ENCODE measurements at regions not wholly inside any gene's neighbourhood (a gene's known extent, or its start where the extent isn't known, plus 50 kb on each side); places are given as distances from the start of the nearest gene placed in this dataset.

DNA sequence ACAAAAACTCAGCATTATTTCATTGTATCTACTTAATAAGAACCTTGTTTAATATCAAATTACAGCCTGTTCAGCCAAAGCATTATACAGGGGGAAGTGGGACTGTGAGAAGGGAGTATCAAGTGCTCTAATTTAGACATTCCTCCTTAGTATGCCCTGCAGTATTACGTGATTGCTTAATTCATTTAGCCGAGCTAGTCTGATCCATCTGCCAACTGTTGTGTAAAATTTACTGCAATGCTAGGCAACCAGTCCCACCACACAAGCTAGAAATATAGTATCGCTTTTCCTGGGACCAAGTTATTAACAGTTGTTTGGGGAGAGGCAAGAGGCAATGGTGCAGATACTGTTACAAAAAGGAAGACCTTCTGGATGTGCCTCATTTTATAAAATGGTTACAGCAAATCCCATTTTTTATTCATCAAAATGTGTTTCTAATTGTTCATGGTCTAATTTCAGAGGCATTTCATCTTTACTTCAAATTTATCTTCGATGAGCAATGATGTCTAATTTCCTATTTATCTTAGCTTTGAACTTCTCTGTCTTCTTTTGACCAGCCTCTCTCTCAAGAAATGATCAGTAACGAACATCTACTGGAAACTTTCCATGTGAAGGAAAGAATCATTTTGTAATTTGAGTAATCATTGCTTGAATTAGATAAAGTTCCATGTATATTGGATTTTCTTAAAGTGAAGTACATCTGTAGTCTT lies 283.3 kb downstream of the DUSP10 start:
- no peaks in the 10 kb centered on the region for H3K27me3 ChIP-seq (ENCODE audit: control insufficient read depth in 2 of 2, insufficient read depth in 2 of 2, low read length in 2 of 2)
- no peak overlapping the region for H3K27ac ChIP-seq (ENCODE audit: low read depth in 2 of 2, low read length in 2 of 2)
- H3K36me3 ChIP-seq (ENCODE audit: control insufficient read depth in 2 of 2, insufficient read depth in 2 of 2, low read length in 2 of 2): no peaks in the 10 kb centered on the region
- H3K4me1 ChIP-seq (ENCODE audit: control insufficient read depth in 2 of 2, insufficient read depth in 2 of 2, low read length in 2 of 2): no peaks in the 10 kb centered on the region
- no peaks in the 10 kb centered on the region for H3K9me3 ChIP-seq (ENCODE audit: control insufficient read depth in 2 of 2, low read length in 2 of 2)
- H3K4me3 ChIP-seq (ENCODE audit: low read length in 2 of 2): no peak overlapping the region
- H3K9ac ChIP-seq (ENCODE audit: low read depth in 1 of 2, low read length in 2 of 2): no peak overlapping the region

GRCh38 chr1:221459558-221459957 lies 282.3 kb downstream of the DUSP10 start:
- no peaks in the 10 kb centered on the region for H3K4me1 ChIP-seq (ENCODE audit: control insufficient read depth in 2 of 2, insufficient read depth in 2 of 2, low read length in 2 of 2)
- H3K27ac ChIP-seq (ENCODE audit: low read depth in 2 of 2, low read length in 2 of 2): no peak overlapping the region
- H3K36me3 ChIP-seq (ENCODE audit: control insufficient read depth in 2 of 2, insufficient read depth in 2 of 2, low read length in 2 of 2): no peaks in the 10 kb centered on the region
- no peak overlapping the region for H3K4me3 ChIP-seq (ENCODE audit: low read length in 2 of 2)
- H3K27me3 ChIP-seq (ENCODE audit: control insufficient read depth in 2 of 2, insufficient read depth in 2 of 2, low read length in 2 of 2): no peaks in the 10 kb centered on the region
- no peaks in the 10 kb centered on the region for H3K9me3 ChIP-seq (ENCODE audit: control insufficient read depth in 2 of 2, low read length in 2 of 2)
- no peak overlapping the region for H3K9ac ChIP-seq (ENCODE audit: low read depth in 1 of 2, low read length in 2 of 2)

GRCh38 chr1:221462345-221462744 lies 279.5 kb downstream of the DUSP10 start:
- Histone ChIP-seq H3K36me3 (ENCODE audit: control insufficient read depth in 2 of 2, insufficient read depth in 2 of 2, low read length in 2 of 2) (no peaks in the 10 kb centered on the region), H3K9ac (ENCODE audit: low read depth in 1 of 2, low read length in 2 of 2) (no peak overlapping the region), H3K27ac (ENCODE audit: low read depth in 2 of 2, low read length in 2 of 2) (no peak overlapping the region), H3K4me1 (ENCODE audit: control insufficient read depth in 2 of 2, insufficient read depth in 2 of 2, low read length in 2 of 2) (no peaks in the 10 kb centered on the region), H3K4me3 (ENCODE audit: low read length in 2 of 2) (no peak overlapping the region), H3K9me3 (ENCODE audit: control insufficient read depth in 2 of 2, low read length in 2 of 2) (no peaks in the 10 kb centered on the region), H3K27me3 (ENCODE audit: control insufficient read depth in 2 of 2, insufficient read depth in 2 of 2, low read length in 2 of 2) (no peaks in the 10 kb centered on the region)

DNA sequence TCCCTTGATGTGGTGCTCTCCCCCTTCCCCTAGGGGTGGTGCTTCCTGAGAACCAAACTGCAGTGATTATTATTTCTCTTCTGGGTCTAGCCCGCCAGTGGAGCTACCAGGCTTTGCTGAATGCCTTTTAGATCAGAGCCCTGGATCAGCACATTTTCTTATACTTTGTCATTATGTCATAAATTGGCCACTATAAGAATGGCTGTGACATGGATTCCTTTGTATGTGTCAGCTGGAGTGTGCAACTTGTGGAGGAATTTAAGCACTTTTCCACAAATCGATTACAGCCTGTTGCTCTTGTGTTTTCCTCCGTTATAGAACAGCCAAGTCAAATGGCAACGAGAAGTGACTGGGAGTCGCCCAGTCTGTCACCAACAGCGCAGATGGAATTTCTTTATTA lies 273.3 kb downstream of the DUSP10 start:
- no peak overlapping the region for H3K4me3 ChIP-seq (ENCODE audit: low read length in 2 of 2)
- no peak overlapping the region for H3K9ac ChIP-seq (ENCODE audit: low read depth in 1 of 2, low read length in 2 of 2)
- H3K27ac ChIP-seq (ENCODE audit: low read depth in 2 of 2, low read length in 2 of 2): no peak overlapping the region
- H3K4me1 ChIP-seq (ENCODE audit: control insufficient read depth in 2 of 2, insufficient read depth in 2 of 2, low read length in 2 of 2): no peaks in the 10 kb centered on the region
- no peaks in the 10 kb centered on the region for H3K27me3 ChIP-seq (ENCODE audit: control insufficient read depth in 2 of 2, insufficient read depth in 2 of 2, low read length in 2 of 2)
- H3K36me3 ChIP-seq (ENCODE audit: control insufficient read depth in 2 of 2, insufficient read depth in 2 of 2, low read length in 2 of 2): no peaks in the 10 kb centered on the region
- no peaks in the 10 kb centered on the region for H3K9me3 ChIP-seq (ENCODE audit: control insufficient read depth in 2 of 2, low read length in 2 of 2)

DNA sequence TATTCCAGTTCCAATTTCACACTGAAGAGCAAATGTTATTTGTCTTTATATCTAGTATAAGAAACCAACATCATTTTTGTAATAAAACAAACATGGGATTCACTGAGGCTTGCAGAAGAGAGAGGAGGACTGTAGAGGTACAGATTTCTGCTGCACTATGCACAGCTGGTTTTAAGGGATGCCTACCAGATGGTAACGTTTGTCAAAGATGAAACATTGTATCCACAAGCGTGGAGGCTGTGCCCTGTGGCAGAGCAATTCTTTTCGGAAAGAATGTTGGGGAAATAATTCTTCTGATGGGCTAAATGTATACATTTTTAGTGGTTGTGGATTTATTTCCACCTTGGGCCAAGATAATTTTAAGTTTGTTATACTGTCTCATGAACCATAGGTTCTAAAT lies 272.4 kb downstream of the DUSP10 start:
- H3K9me3 ChIP-seq (ENCODE audit: control insufficient read depth in 2 of 2, low read length in 2 of 2): no peaks in the 10 kb centered on the region
- no peaks in the 10 kb centered on the region for H3K36me3 ChIP-seq (ENCODE audit: control insufficient read depth in 2 of 2, insufficient read depth in 2 of 2, low read length in 2 of 2)
- H3K4me3 ChIP-seq (ENCODE audit: low read length in 2 of 2): no peak overlapping the region
- no peak overlapping the region for H3K27ac ChIP-seq (ENCODE audit: low read depth in 2 of 2, low read length in 2 of 2)
- no peaks in the 10 kb centered on the region for H3K4me1 ChIP-seq (ENCODE audit: control insufficient read depth in 2 of 2, insufficient read depth in 2 of 2, low read length in 2 of 2)
- no peak overlapping the region for H3K9ac ChIP-seq (ENCODE audit: low read depth in 1 of 2, low read length in 2 of 2)
- H3K27me3 ChIP-seq (ENCODE audit: control insufficient read depth in 2 of 2, insufficient read depth in 2 of 2, low read length in 2 of 2): no peaks in the 10 kb centered on the region

DNA sequence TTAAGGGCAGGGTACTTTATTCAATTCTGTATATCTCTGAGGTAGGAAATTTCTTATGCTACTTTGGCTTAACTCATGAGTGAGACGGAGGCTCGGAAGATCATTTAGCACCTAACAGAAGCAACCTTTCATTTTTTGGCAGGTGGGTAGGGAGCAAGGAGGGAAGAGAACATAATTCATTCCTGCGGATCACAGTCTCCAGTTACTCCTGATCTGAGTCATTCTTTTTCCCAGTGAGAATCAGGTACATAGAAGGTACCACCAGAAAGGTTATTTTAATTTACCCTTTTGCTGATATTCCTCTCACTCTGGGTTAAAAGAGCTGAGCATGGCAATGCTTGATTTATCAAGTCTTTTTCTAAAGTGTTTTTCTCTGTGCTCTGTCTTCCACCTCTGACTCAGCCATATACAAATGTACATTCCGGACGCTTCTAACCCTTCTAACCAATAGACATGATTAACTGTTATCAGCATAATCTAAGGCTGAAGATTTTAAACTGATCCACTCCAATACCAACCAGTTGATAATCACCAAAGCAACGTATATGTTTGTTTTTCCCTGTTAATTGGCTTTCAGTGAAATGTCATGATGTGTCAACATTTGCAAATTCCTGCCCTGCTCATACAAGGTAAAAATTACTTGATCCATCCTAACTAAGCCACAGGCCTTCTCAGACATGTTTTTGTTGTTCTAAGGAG lies 271.7 kb downstream of the DUSP10 start:
- no peaks in the 10 kb centered on the region for H3K27me3 ChIP-seq (ENCODE audit: control insufficient read depth in 2 of 2, insufficient read depth in 2 of 2, low read length in 2 of 2)
- no peak overlapping the region for H3K4me3 ChIP-seq (ENCODE audit: low read length in 2 of 2)
- no peaks in the 10 kb centered on the region for H3K4me1 ChIP-seq (ENCODE audit: control insufficient read depth in 2 of 2, insufficient read depth in 2 of 2, low read length in 2 of 2)
- H3K27ac ChIP-seq (ENCODE audit: low read depth in 2 of 2, low read length in 2 of 2): no peak overlapping the region
- H3K9me3 ChIP-seq (ENCODE audit: control insufficient read depth in 2 of 2, low read length in 2 of 2): no peaks in the 10 kb centered on the region
- H3K36me3 ChIP-seq (ENCODE audit: control insufficient read depth in 2 of 2, insufficient read depth in 2 of 2, low read length in 2 of 2): no peaks in the 10 kb centered on the region
- H3K9ac ChIP-seq (ENCODE audit: low read depth in 1 of 2, low read length in 2 of 2): no peak overlapping the region

DNA sequence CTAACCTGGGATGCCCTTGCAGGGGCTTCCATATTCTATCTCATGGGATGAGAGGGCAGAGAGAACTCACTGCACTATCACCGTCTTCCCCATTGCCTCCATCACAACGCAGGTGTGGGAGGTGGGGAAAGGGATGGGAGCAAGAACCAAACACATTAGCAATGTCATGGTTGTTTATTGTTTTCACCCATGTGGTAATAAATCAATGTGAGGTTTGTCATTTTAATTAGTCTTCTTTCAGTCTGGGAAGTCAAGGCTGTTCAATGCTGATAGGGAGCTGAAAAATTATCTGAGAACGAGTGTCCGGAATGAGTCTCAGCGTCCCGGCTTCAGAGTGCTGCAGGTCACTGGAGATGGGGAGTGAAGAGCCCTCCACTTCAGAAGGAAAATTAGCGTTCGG lies 268.5 kb downstream of the DUSP10 start:
- H3K4me3 ChIP-seq (ENCODE audit: low read length in 2 of 2): no peak overlapping the region
- no peaks in the 10 kb centered on the region for H3K4me1 ChIP-seq (ENCODE audit: control insufficient read depth in 2 of 2, insufficient read depth in 2 of 2, low read length in 2 of 2)
- no peak overlapping the region for H3K27ac ChIP-seq (ENCODE audit: low read depth in 2 of 2, low read length in 2 of 2)
- H3K27me3 ChIP-seq (ENCODE audit: control insufficient read depth in 2 of 2, insufficient read depth in 2 of 2, low read length in 2 of 2): no peaks in the 10 kb centered on the region
- no peak overlapping the region for H3K9ac ChIP-seq (ENCODE audit: low read depth in 1 of 2, low read length in 2 of 2)
- no peaks in the 10 kb centered on the region for H3K9me3 ChIP-seq (ENCODE audit: control insufficient read depth in 2 of 2, low read length in 2 of 2)
- no peaks in the 10 kb centered on the region for H3K36me3 ChIP-seq (ENCODE audit: control insufficient read depth in 2 of 2, insufficient read depth in 2 of 2, low read length in 2 of 2)

- no peak overlapping the region for H3K9ac ChIP-seq (ENCODE audit: low read depth in 1 of 2, low read length in 2 of 2)
Measured at GRCh38 chr1:221477252-221477651, 264.6 kb downstream of the DUSP10 start.

GRCh38 chr1:221478050-221478949 lies 263.6 kb downstream of the DUSP10 start:
- Histone ChIP-seq H3K9me3 (ENCODE audit: control insufficient read depth in 2 of 2, low read length in 2 of 2) (no peaks in the 10 kb centered on the region), H3K27ac (ENCODE audit: low read depth in 2 of 2, low read length in 2 of 2) (no peak overlapping the region), H3K36me3 (ENCODE audit: control insufficient read depth in 2 of 2, insufficient read depth in 2 of 2, low read length in 2 of 2) (no peaks in the 10 kb centered on the region), H3K27me3 (ENCODE audit: control insufficient read depth in 2 of 2, insufficient read depth in 2 of 2, low read length in 2 of 2) (no peaks in the 10 kb centered on the region), H3K4me1 (ENCODE audit: control insufficient read depth in 2 of 2, insufficient read depth in 2 of 2, low read length in 2 of 2) (no peaks in the 10 kb centered on the region), H3K4me3 (ENCODE audit: low read length in 2 of 2) (no peak overlapping the region), H3K9ac (ENCODE audit: low read depth in 1 of 2, low read length in 2 of 2) (no peak overlapping the region)

More at GRCh38 chr1:221477252-221477651, 264.6 kb downstream of the DUSP10 start:
- H3K27me3 ChIP-seq (ENCODE audit: control insufficient read depth in 2 of 2, insufficient read depth in 2 of 2, low read length in 2 of 2): no peaks in the 10 kb centered on the region
- H3K9me3 ChIP-seq (ENCODE audit: control insufficient read depth in 2 of 2, low read length in 2 of 2): no peaks in the 10 kb centered on the region
- H3K4me1 ChIP-seq (ENCODE audit: control insufficient read depth in 2 of 2, insufficient read depth in 2 of 2, low read length in 2 of 2): no peaks in the 10 kb centered on the region
- no peak overlapping the region for H3K4me3 ChIP-seq (ENCODE audit: low read length in 2 of 2)
- no peak overlapping the region for H3K27ac ChIP-seq (ENCODE audit: low read depth in 2 of 2, low read length in 2 of 2)
- H3K36me3 ChIP-seq (ENCODE audit: control insufficient read depth in 2 of 2, insufficient read depth in 2 of 2, low read length in 2 of 2): no peaks in the 10 kb centered on the region
